Liver (tissue), 3 donors: ENCODE measurements at regions not wholly inside any gene's neighbourhood (a gene's known extent, or its start where the extent isn't known, plus 50 kb on each side); places are given as distances from the start of the nearest gene placed in this dataset.

Source experiments
- EGR1 ChIP-seq, 2 donors: IDR thresholded peaks; 2 replicates each; pipeline ENCODE4 v1.6.1; 2016 to 2018; ENCODE audit warnings: antibody characterized with exemption in 2 of 2, low read depth in 2 of 2
- FOXA1 ChIP-seq: IDR thresholded peaks from 2 replicates; pipeline ENCODE4 v1.6.1; 2016; ENCODE audit warnings: antibody characterized with exemption
- GABPA ChIP-seq, 2 donors: IDR thresholded peaks in 1 of 2; conservative IDR thresholded peaks in 1 of 2; 2 replicates each; pipeline ENCODE4 v1.6.1; 2016; ENCODE audit warnings: antibody characterized with exemption in 2 of 2, mild to moderate bottlenecking in 1 of 2, moderate library complexity in 1 of 2
- HNF4G ChIP-seq: IDR thresholded peaks from 2 replicates; pipeline ENCODE4 v1.6.1; 2016; ENCODE audit warnings: antibody characterized with exemption
- JUND ChIP-seq, 2 donors: IDR thresholded peaks; 2 replicates each; pipeline ENCODE4 v1.6.1; 2016; ENCODE audit warnings: antibody characterized with exemption in 2 of 2
- RAD21 ChIP-seq, 2 donors: IDR thresholded peaks; 2 replicates each; pipeline ENCODE4 v1.6.1; 2016; ENCODE audit warnings: antibody characterized with exemption in 2 of 2, mild to moderate bottlenecking in 2 of 2
- REST ChIP-seq: IDR thresholded peaks from 2 replicates; pipeline ENCODE4 v1.6.1; 2016; ENCODE audit warnings: antibody characterized with exemption, mild to moderate bottlenecking
- RXRA ChIP-seq, 2 donors: IDR thresholded peaks; 2 replicates each; pipeline ENCODE4 v1.6.1; 2017 to 2018; ENCODE audit warnings: antibody characterized with exemption in 2 of 2, mild to moderate bottlenecking in 1 of 2
- TAF1 ChIP-seq: conservative IDR thresholded peaks from 2 replicates; pipeline ENCODE4 v1.6.1; 2016; ENCODE audit warnings: antibody characterized with exemption, mild to moderate bottlenecking
- YY1 ChIP-seq: IDR thresholded peaks from 2 replicates; pipeline ENCODE4 v1.6.1; 2016; ENCODE audit warnings: antibody characterized with exemption, mild to moderate bottlenecking
- TF ChIP-seq, protein P1 (sequence below): fragments of 150-350 bp; IDR thresholded peaks from 2 replicates; pipeline ENCODE4 v1.5.1; 2017; ENCODE audit warnings: improper control_type of control experiment, low read depth, low read length; ENCODE audit not compliant: missing input control
- TF ChIP-seq, protein P2 (sequence below): IDR thresholded peaks from 2 replicates; pipeline ENCODE4 v1.6.1; 2016; ENCODE audit warnings: antibody characterized with exemption
- TF ChIP-seq, protein P3 (sequence below): IDR thresholded peaks from 2 replicates; pipeline ENCODE4 v1.6.1; 2016; ENCODE audit warnings: antibody characterized with exemption
- donor health status: healthy.
- donor health status: healthy.

DNA sequence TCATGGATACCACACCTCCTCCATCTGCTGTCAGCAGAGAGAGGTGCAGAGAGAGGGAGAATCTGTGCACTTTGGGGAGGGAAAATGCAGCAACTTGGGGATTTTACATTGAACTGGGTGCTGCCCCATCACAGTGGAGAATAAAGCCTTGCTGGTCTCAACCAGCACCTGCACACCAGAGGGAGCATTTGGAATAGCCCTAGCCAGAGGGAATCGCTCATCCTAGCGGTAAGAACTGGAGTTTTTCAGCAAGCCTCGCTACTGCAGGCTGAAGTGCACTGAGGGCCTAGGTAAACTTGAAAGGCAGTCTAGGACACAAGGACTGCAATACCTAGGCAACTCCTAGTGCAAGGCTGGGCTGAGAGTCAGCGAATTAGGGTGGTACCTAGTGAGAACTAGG, 148.7 kb downstream of the KDR start:
- TF ChIP-seq, protein P1, sequence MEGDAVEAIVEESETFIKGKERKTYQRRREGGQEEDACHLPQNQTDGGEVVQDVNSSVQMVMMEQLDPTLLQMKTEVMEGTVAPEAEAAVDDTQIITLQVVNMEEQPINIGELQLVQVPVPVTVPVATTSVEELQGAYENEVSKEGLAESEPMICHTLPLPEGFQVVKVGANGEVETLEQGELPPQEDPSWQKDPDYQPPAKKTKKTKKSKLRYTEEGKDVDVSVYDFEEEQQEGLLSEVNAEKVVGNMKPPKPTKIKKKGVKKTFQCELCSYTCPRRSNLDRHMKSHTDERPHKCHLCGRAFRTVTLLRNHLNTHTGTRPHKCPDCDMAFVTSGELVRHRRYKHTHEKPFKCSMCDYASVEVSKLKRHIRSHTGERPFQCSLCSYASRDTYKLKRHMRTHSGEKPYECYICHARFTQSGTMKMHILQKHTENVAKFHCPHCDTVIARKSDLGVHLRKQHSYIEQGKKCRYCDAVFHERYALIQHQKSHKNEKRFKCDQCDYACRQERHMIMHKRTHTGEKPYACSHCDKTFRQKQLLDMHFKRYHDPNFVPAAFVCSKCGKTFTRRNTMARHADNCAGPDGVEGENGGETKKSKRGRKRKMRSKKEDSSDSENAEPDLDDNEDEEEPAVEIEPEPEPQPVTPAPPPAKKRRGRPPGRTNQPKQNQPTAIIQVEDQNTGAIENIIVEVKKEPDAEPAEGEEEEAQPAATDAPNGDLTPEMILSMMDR, result no peak
- TF ChIP-seq RXRA (IDR thresholded peaks at IDR 0.05) (no peak), REST (no peak), EGR1 (IDR thresholded peaks at IDR 0.05; ENCODE audit: low read depth in 2 of 2) (no peak), GABPA (IDR thresholded peaks at IDR 0.05 in 1 of 2, conservative IDR thresholded peaks at IDR 0.05 in 1 of 2) (no peak), TAF1 (no peak), HNF4G (no peak), YY1 (no peak), JUND (IDR thresholded peaks at IDR 0.05) (no peak), RAD21 (IDR thresholded peaks at IDR 0.05) (no peak), FOXA1 (no peak)
- TF ChIP-seq, protein P2, sequence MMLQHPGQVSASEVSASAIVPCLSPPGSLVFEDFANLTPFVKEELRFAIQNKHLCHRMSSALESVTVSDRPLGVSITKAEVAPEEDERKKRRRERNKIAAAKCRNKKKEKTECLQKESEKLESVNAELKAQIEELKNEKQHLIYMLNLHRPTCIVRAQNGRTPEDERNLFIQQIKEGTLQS, result no peak
- TF ChIP-seq, protein P3, sequence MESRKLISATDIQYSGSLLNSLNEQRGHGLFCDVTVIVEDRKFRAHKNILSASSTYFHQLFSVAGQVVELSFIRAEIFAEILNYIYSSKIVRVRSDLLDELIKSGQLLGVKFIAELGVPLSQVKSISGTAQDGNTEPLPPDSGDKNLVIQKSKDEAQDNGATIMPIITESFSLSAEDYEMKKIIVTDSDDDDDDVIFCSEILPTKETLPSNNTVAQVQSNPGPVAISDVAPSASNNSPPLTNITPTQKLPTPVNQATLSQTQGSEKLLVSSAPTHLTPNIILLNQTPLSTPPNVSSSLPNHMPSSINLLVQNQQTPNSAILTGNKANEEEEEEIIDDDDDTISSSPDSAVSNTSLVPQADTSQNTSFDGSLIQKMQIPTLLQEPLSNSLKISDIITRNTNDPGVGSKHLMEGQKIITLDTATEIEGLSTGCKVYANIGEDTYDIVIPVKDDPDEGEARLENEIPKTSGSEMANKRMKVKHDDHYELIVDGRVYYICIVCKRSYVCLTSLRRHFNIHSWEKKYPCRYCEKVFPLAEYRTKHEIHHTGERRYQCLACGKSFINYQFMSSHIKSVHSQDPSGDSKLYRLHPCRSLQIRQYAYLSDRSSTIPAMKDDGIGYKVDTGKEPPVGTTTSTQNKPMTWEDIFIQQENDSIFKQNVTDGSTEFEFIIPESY, result no peak
